NAMALWA (cell line): ENCODE measurements at regions not wholly inside any gene's neighbourhood (a gene's known extent, or its start where the extent isn't known, plus 50 kb on each side); places are given as distances from the start of the nearest gene placed in this dataset.
A peak's percentile ranks its signal among the peaks of the same experiment; 100 is the strongest.

Experiments used
- DNase-seq: peaks from one replicate; pipeline ENCODE4 v3.0.0-alpha.2; 2015; ENCODE audit warnings: low spot score

DNA sequence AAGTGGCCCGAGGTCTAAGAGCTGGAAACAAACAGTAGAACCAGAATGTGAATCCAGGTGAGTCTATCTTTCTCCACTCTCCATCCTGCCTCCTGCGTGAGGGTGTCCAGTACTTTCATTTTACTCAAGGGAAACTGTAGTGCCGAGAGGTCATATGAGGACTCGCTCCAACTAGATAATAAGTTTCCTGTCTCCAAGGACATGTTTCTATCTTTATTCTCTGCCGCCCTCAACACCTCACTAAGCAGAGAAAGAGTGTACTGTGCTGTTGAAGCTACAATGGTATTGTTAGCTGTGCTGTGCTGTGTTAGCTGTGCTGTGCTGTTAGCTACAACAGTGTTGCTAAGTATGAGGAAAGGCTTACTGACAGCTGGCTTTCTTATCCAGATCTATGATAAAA, 137.9 kb upstream of the COL8A1 start:
- DNase-seq = no peak

DNA sequence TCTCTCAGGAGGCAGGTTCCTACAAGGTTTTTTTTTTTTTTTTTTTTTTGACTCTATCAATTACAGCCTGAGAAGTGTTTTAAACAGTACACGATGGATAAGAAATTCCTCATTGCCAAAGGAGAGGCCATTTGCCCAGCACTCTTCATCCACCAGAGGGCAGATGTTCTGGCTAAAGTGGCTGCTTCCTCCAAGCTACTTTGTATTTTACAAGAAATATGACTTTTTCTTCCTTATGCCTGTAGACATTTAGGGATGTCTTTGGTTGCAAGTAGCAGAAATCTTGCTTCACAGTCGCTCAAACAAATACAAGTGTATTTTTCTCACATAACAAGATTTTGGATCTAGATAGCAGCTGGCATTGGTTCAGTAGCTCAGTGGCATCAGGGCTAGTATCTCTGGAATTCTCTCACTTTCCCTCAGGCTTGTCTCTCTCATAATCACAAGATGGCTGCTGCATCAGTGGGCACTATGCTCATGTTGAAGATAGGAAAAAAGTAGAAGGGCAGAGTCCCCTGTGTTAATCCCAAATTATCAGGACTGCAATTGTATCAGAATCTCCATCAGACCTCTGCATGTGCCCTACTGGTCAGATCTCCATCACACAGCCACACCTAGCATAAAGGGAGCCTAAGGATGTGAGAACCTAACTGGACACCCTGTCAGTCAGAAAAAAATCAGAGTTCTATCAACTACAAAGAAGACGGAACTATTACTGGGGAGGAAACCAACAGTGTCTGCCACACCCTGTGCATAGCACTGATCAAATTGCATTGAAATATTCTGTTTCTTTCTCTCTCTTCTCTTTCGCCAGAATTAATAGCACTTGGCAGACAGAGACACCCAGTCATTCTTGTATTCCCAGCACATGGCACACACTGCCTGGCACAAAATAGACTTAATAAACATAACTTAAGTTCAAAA, 138.9 kb upstream of the COL8A1 start:
- peak; percentile 42 for DNase-seq

DNA sequence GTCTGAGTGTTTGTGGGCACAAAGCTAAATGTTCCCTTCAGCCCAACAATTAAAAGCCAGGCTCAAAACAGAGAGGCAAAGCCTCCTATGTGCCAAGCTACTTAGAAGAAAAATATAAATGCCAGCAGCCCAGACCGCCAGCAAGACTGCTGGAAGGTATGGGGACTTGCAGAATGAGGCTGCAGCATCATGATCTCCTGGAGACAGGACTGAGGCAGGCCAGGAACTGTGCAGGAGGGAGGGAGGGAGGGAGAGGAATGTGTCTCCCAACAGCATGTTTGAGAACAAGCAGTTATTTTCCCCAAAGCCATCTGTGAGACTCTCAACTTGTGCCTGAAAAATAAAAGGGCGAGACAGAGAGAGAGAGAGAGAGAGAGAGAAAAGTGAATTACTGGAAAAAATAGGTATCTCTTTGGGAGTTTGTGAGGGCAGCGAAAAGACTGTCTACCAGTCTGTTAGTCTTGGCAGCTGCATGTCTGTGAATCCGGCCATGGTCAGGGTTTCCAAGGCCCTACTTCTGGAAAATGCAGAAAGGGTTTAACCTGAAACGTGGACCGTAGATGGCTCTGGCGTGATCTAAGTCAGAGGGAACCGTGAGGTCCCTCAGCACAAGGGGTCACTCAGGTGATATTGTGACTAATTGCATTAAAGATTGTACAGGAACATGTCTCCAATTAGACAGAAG, 139.7 kb upstream of the COL8A1 start:
- no peak for DNase-seq

DNA sequence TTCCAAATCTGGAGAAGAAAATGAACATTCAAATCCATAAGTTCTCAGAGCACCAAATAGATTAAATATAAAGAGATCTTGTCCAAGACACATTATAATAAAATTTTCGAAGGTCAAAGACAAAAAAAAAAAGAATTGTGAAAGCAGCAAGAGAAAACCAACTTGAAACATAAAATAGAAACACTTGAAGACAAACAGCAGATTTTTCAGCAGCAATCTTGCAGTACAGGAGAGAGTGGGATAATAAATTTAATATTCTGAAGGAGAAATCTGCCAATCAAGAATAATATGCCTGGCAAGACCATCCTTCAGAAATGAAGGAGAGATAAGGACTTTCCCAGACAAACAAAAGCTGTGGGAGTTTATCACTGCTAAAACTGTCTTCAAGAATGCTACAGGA, 150.5 kb upstream of the COL8A1 start:
- no peak for DNase-seq

DNA sequence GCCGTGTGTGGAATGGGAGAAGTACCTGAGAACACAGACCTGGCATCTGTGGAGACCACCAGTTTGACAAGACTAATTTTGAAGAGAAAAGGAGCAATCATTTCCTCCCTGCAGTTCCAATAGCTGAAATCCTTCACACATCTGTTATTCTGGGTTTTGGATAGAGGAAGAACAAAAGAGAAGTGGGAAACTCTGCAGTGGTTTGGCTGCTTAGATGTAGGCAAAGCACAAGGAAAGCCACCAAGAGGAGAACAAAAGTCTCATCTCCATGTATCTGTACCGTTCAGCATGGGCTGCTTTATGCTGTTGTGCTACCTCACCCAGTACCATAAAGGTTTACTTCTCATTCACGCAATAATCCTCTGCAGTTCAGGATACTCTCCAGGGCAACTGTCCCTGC, 153.1 kb upstream of the COL8A1 start:
- no peak for DNase-seq

DNA sequence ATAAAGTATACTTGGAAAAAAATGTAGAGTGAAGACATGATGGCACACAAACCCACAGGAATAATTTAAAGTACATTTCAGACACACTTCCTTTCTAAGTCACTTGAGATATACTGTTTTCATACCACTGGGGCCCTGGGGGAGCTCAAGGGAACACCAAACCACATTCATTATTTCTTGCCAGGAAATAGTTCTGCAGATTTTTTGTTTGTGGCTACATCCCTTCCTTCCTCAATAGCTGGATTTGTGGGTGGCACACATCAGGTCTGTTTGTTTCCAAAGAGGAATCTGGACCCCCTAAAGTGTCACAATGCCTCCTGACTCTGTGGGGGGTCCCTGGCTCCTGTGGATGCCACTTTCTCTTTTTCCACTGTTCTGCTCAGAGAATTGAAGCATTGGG, 153.5 kb upstream of the COL8A1 start:
- no peak for DNase-seq

DNA sequence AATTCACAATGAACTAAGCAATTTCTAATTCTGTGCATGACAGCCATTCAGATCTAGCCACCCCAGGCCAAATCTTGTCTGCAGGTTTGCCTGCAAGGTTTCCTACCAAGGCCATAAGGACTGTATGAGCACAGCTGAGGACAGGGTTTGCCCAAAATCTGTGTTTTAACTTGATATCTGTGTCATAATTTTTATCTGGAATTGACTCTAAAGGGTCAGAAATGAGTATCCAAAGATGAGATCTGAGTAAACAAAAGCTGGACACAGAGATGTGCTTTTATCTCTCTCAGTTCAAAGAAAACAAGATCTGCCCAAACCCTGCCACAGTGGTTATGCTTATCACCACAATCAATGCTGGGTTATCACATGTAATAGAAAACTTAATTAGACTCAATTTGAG, 154.6 kb upstream of the COL8A1 start:
- no peak for DNase-seq

DNA sequence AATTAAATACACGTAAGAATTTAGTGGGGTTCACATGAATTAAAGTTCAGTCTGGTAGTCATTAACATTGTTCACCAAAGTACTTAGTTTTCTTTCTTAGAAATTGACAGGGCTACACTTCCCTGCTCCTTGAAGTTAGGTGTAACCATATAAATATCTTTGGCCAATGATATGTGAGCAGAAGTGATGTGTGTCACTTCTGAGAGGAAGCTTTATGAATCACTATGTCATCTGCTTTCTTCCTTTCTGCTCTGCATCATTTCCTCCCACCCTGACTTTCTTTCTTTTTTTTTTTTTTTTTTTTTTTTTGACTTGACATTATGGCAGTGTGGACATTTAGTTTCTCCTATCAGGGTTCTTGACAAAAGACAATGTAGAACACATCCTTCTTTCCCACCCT, 156.2 kb upstream of the COL8A1 start:
- DNase-seq = no peak

DNA sequence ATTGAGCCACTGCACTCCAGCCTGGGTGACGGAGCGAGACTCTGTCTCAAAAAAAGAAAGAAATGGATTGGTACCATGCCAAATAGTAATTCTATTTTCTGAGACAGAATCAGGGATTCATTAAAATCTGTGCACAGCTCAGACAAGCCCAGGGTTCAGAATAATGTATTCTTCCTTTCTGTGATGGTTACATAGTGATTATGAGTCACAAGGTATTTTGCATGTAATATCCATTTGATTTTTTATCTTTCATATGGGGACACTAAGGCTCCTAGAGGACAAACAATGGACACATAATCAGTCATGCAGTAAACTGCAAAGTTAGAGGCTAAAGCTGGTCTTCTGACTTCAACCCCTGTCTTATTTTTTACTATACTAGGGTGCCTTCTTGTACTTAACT, 156.8 kb upstream of the COL8A1 start:
- no peak for DNase-seq

DNA sequence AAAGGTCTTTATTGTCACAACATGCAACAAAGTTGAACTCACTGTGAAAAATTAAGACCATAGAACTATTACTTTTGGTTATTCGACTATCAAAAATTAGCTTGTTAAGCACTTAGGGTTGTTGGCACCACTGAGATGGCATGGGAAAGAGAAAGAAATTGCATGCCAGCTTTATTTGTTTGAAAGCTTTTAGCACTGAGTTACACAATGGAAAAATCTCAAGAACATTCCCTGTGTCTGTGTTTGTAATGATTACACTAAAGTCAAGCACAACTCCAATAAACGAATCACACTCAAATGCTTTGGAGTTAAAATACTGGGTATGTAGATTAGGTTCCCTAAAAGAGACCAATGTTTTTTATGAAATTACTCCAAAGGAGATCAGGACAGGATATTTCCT, 158.6 kb upstream of the COL8A1 start:
- no peak for DNase-seq

DNA sequence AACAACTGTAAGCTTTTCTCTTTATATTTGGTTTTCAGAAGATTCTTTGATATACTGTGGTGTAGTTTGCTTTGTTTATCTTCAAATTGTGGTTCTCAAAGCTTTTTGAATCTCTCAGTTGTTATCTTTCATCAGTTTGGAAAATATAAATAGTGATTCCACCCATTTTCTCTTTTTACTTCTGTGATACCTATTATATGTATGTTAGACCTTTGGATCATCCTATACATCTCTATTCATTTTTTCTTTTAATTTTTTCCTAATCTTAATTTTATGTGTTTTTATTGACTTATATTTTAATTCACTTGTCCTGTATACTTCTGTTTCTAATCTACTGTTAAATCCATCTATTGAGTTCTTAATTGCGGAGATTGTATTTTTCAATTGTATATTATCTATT, 160.7 kb upstream of the COL8A1 start:
- no peak for DNase-seq

DNA sequence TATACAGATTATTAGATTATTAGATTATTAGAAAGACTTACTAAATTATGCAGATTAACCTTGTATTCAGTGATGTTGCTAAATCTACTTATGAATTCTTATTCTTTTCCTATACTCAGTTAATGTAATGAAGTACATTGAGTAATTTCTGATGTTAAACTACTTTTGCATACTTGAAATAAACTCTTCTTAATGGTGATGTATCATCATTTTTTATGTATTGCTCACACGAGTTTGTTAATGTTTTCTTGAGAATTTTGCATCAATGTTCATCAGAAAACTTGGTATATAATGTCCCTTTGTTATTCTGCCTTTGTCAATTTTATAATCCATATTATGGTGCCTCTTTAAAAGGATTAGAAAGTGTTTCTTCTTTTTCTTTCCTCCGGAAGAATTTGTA, 163.2 kb upstream of the COL8A1 start:
- DNase-seq = no peak

DNA sequence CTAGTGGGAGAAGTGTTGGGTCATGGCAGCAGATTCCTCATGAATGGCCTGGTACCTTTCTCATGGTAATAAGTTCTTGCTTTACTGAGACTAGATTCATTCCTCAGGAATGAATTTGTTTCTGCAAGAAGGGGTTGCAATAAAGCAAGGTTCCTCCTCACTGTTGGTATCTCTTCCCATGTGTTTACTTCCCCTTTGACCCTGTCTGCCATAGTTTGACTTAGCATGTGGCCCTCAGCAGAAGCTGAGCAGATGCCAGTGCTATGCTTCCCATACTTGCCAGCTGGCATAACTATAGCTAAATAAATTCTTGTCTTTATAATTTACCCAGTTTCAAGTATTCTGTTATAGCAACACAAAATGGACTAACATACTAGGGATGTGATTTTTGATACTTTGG, 163.6 kb upstream of the COL8A1 start:
- DNase-seq = no peak

DNA sequence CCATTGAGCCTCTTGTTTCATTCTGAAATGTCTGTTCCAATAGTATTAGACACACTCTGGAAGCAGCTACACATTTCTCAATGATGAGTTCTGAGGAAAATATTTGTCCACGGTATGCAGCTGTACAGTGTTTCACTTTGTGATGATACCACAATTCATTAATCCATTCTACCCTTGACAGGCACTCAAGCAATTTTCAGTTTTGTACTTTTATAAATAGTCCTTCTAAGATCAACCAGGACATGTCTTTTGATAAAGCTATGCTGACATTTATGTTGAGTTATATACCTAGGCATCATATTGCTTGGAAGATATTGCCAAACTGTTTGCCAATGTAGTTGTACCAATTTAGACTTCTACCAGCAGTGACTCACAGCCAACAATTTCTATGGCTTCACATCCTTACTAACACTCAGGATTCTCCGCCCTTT, 165.1 kb upstream of the COL8A1 start:
- DNase-seq = no peak

DNA sequence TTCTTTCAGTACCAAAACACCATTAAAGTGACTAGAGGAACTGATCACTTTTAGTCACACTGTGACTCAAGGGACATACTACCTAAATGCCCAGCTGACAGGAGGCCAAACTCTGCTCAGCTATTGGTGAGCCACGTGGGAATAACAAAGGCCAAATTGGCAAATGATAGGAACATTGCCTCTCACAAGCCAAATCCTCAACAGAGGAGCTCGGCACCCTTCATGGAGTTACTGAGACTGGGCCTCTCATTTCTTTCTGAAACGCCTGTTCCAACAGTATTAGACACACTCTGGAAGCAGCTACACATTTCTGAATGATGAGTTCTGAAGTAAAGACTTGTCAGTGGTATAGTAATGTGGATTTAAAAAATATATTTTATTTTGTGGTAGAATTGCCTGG, 166.0 kb upstream of the COL8A1 start:
- no peak for DNase-seq

DNA sequence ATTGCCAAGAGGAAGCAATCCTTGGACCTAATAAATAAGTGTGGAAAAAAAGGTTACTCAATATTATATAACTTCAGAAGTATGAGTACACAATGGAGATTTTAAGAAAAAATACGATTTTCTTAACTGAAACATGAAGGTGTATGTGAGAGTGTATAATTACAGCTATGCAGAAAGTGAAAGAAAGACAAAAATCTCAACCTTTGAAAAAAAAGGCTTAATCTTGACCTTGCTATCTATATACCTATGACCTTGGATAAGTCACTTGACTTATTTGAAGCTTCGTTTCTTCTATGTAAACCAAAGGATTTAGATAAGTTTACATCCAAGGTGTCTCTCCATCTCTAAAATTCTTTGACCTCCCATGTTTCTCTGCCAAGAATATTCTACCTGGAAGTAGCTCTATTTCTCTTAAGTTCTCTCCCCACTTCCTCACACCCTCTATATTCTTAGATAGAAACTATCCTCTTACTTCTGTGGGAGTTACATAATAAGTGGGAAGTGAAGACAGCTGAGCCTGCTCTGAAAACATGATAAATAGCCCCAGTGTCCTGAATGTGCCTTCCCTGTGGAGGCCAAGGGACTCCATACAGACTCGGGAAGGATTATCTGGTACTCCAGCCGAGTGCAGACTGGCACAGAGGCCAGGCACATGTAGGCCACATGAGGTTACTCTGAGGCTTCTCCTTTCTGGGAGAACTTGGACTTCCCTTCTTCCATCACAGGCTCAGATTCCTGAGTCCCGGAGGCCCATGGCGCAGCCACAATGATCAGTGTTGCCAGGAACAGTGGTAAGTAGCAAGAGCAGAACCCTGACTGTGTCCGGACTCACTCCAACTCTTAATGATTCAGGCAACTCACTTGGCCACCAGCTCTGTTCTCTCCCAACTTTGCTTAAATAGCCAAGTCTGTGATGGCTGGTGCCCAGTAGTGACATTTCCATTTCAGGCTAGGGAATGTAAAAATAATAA, 166.8 kb upstream of the COL8A1 start:
- DNase-seq = no peak

DNA sequence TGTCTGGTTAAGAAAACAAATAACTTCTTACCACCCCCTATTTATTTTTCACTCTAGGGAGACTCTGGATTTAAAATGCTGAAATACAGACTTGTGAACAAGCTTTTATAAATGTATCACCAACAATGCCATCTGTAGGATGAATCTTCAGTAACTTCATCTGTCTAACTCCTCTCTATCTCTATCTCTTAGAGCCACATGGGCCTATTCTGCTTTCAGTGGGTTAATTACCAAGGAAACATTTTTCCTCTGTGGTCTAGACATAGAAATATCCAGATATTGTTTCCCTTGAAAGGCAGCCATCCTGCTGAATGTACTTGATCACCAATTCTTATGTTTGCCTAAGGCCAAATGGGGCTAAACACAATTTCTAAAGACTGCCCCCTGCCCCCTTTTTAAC, 167.6 kb upstream of the COL8A1 start:
- no peak for DNase-seq

DNA sequence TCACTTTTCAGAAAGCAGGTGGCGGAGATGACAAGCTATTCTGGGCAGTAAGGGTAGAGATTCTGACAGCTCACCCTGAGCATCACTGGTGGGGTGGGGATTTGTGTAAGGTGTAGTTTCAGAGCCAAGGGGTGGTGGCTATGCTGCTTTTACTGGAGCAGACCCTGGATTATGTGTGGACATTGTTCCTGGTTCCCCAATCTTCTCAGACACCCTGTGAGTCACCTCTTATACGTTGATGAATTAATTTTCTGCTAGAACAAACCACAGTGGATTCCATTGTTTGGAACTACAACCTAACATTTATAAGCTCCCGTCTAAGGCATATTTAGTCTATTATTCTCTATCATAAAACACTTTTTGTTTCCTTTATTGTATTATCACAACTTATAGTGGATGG, 169.5 kb upstream of the COL8A1 start:
- no peak for DNase-seq

DNA sequence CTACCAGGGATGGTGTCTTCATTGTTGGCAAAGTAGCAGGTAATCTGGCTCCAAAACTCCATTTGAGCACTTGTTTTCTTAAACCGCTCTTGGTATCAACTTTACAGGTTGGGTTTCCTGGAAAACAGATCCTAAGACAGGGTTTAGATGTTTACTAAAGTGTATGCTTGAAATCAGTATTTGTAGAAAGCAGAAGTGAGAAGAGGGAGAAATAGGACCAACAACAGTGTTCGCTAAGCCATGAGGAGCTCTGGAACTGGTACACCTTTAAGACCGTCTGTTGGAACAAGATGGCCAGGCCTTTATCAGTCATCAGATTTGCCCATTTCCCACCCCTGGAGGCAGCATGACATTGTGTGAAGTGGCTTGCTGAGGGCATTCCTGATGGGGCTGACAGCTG, 171.0 kb upstream of the COL8A1 start:
- no peak for DNase-seq

DNA sequence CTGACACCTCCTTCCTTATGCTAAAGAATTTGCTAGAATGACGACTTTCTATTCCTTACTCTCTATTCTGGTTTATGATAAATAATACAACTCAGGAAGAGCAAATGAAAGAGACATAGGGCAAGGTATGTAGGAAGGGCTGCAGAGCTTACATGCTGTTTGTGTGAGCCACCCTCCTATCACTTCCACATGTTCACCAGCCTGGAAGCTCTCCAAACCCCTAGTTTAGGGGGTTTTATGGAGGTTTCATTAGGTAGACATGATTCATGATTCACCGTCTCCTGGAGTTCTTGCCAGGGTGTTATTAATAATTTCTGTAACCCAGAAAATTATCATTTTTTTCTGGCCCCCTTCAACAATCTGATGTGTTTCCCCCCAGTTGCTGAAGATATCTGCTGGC, 172.1 kb upstream of the COL8A1 start:
- no peak for DNase-seq

DNA sequence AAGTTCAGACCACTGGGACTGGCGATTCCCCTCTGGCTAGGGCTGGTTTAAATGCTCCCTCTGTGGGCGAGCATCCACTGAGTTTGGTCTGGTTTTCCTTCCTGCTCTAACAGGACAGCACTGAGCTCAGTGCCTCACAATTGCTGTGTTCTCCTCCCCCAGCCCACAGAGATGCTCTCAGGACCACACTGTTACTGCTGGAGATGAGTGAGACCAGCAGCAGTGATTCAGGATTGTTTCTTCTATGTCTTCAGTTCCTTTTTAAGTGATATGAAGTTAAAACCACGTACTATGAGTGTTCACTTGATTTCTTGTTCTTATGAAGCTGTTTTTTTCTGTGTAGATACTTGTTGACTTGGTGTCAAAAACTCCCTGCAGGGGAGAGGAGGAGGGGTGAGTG, 180.4 kb upstream of the COL8A1 start:
- DNase-seq = no peak

DNA sequence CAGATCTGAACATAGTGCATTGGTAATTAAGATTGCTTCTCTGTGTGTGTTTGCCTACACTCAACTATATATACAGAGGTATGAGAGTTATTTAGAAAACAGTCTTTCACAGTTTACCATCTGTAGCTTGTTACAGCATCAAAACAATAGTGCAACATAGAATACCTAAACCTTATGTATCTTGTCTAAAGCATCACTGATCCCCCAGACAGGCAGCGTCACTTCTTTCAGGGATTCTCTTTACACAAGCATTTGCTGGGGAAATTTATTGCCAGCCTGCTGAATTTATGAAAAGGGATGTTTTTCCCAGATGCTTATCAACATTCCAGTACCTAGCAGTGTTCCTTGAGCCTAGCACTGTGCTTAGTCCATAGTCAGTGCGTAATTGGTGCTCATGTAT, 195.8 kb upstream of the COL8A1 start:
- no peak for DNase-seq

DNA sequence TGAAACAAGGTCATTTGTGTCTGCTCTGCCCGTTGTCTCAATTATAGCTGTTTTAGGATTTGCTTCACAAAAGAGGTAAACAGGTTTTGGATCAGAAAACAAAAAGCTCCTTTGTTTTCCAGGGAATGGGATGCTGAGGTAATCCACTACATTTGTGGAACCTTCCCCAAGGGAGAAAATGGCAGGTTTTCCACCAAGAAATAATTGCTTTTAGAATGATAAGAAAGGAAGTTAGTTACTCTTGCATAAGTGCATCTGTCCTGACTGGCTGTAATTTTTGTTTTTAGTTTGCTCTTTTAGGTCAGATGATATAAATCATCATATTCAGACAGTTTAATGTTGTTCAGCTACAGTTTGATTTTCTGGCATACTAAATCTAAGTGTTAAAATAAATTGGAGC, 198.5 kb upstream of the COL8A1 start:
- no peak for DNase-seq
